ENCODE measurements at regions not wholly inside any gene's neighbourhood (a gene's known extent, or its start where the extent isn't known, plus 50 kb on each side); places are given as distances from the start of the nearest gene placed in this dataset.

- H3K79me2 ChIP-seq (ENCODE audit: insufficient read depth, low read depth) = no peaks in the 10 kb centered on the region
- H3K4me3 ChIP-seq (IDR thresholded peaks at IDR 0.05; ENCODE audit: insufficient read depth, low read depth, low read length) = no peak overlapping the region
- no peak overlapping the region for H2AFZ ChIP-seq (ENCODE audit: low read depth)
- no peak overlapping the region for H3K4me2 ChIP-seq
- no peak overlapping the region for H3K9ac ChIP-seq
- no peaks in the 10 kb centered on the region for H3K27me3 ChIP-seq (ENCODE audit: insufficient read depth, low read depth)
- no peaks in the 10 kb centered on the region for H3K36me3 ChIP-seq (ENCODE audit: insufficient read depth)
- no peaks in the 10 kb centered on the region for H4K20me1 ChIP-seq (ENCODE audit: insufficient read depth)
- H3K27ac ChIP-seq = no peak overlapping the region
- no peaks in the 10 kb centered on the region for H3K4me1 ChIP-seq (ENCODE audit: low read depth, poor library complexity, severe bottlenecking)
- no peak for TF ChIP-seq CTCF (conservative IDR thresholded peaks at IDR 0.05; ENCODE audit: low read depth, low read length)
Measured at GRCh38 chr6:168732676-168733075, 291.7 kb downstream of the SMOC2 start.

GRCh38 chr6:168730931-168731716 lies 290.1 kb downstream of the SMOC2 start:
- H3K4me2 ChIP-seq = no peak overlapping the region
- H3K79me2 ChIP-seq (ENCODE audit: insufficient read depth, low read depth) = no peaks in the 10 kb centered on the region
- H4K20me1 ChIP-seq (ENCODE audit: insufficient read depth) = no peaks in the 10 kb centered on the region
- no peak overlapping the region for H3K27ac ChIP-seq
- H3K4me3 ChIP-seq (IDR thresholded peaks at IDR 0.05; ENCODE audit: insufficient read depth, low read depth, low read length) = no peak overlapping the region
- H2AFZ ChIP-seq (ENCODE audit: low read depth) = no peak overlapping the region
- TF ChIP-seq CTCF (conservative IDR thresholded peaks at IDR 0.05; ENCODE audit: low read depth, low read length) = no peak
- H3K9ac ChIP-seq = no peak overlapping the region
- no peaks in the 10 kb centered on the region for H3K27me3 ChIP-seq (ENCODE audit: insufficient read depth, low read depth)
- no peaks in the 10 kb centered on the region for H3K36me3 ChIP-seq (ENCODE audit: insufficient read depth)
- H3K4me1 ChIP-seq (ENCODE audit: low read depth, poor library complexity, severe bottlenecking) = no peaks in the 10 kb centered on the region

GRCh38 chr6:168728056-168728455 lies 287.1 kb downstream of the SMOC2 start:
- Histone ChIP-seq H3K4me3 (IDR thresholded peaks at IDR 0.05; ENCODE audit: insufficient read depth, low read depth, low read length) (no peak overlapping the region), H3K79me2 (ENCODE audit: insufficient read depth, low read depth) (no peaks in the 10 kb centered on the region), H3K27me3 (ENCODE audit: insufficient read depth, low read depth) (no peaks in the 10 kb centered on the region), H3K27ac (no peak overlapping the region), H4K20me1 (ENCODE audit: insufficient read depth) (no peaks in the 10 kb centered on the region), H3K4me1 (ENCODE audit: low read depth, poor library complexity, severe bottlenecking) (no peaks in the 10 kb centered on the region), H3K4me2 (no peak overlapping the region), H2AFZ (ENCODE audit: low read depth) (no peak overlapping the region), H3K9ac (no peak overlapping the region), H3K36me3 (ENCODE audit: insufficient read depth) (no peaks in the 10 kb centered on the region)
- TF ChIP-seq CTCF (conservative IDR thresholded peaks at IDR 0.05; ENCODE audit: low read depth, low read length) = no peak

GRCh38 chr6:168726312-168726856 lies 285.4 kb downstream of the SMOC2 start:
- no peak overlapping the region for H3K4me3 ChIP-seq (IDR thresholded peaks at IDR 0.05; ENCODE audit: insufficient read depth, low read depth, low read length)
- H2AFZ ChIP-seq (ENCODE audit: low read depth) = no peak overlapping the region
- no peaks in the 10 kb centered on the region for H3K36me3 ChIP-seq (ENCODE audit: insufficient read depth)
- H4K20me1 ChIP-seq (ENCODE audit: insufficient read depth) = no peaks in the 10 kb centered on the region
- TF ChIP-seq CTCF (conservative IDR thresholded peaks at IDR 0.05; ENCODE audit: low read depth, low read length) = no peak
- H3K9ac ChIP-seq = no peak overlapping the region
- no peaks in the 10 kb centered on the region for H3K79me2 ChIP-seq (ENCODE audit: insufficient read depth, low read depth)
- no peak overlapping the region for H3K27ac ChIP-seq
- H3K4me2 ChIP-seq = no peak overlapping the region
- H3K27me3 ChIP-seq (ENCODE audit: insufficient read depth, low read depth) = no peaks in the 10 kb centered on the region
- no peaks in the 10 kb centered on the region for H3K4me1 ChIP-seq (ENCODE audit: low read depth, poor library complexity, severe bottlenecking)
